KMS-11 (cell line): ENCODE measurements at regions not wholly inside any gene's neighbourhood (a gene's known extent, or its start where the extent isn't known, plus 50 kb on each side); places are given as distances from the start of the nearest gene placed in this dataset.

Source experiments
- H2AFZ ChIP-seq: fragments of 200-600 bp; sonication (generic); 2 replicates; pipeline ENCODE4 v1.6.1; 2016; ENCODE audit warnings: antibody characterized with exemption, mixed run types, low read depth
- H3K27ac ChIP-seq: fragments of 200-600 bp; sonication (generic); 2 replicates; pipeline ENCODE4 v1.6.1; 2016; ENCODE audit warnings: mild to moderate bottlenecking, mixed run types
- H3K27me3 ChIP-seq: fragments of 200-600 bp; sonication (generic); 2 replicates; pipeline ENCODE4 v1.6.1; 2017; ENCODE audit warnings: mild to moderate bottlenecking, low read depth, mixed run types, moderate library complexity; ENCODE audit not compliant: insufficient read depth
- H3K36me3 ChIP-seq: fragments of 200-600 bp; sonication (generic); 2 replicates; pipeline ENCODE4 v1.6.1; 2017; ENCODE audit warnings: mild to moderate bottlenecking, mixed run types; ENCODE audit not compliant: insufficient read depth
- H3K4me1 ChIP-seq: fragments of 200-600 bp; sonication (generic); 2 replicates; pipeline ENCODE4 v1.6.1; 2016; ENCODE audit warnings: mild to moderate bottlenecking, low read depth, mixed run types; ENCODE audit not compliant: poor library complexity, severe bottlenecking
- H3K4me2 ChIP-seq: fragments of 200-600 bp; sonication (generic); 2 replicates; pipeline ENCODE4 v1.7.0; 2016; ENCODE audit warnings: mild to moderate bottlenecking, mixed run types
- H3K4me3 ChIP-seq: fragments of 200-600 bp; sonication (generic); IDR thresholded peaks from 2 replicates; pipeline ENCODE4 v1.6.1; 2017; ENCODE audit warnings: low read depth, low read length, mixed read lengths; ENCODE audit not compliant: insufficient read depth
- H3K79me2 ChIP-seq: fragments of 200-600 bp; sonication (generic); 2 replicates; pipeline ENCODE4 v1.6.1; 2016; ENCODE audit warnings: low read depth, mixed run types; ENCODE audit not compliant: insufficient read depth
- H3K9ac ChIP-seq: fragments of 200-600 bp; sonication (generic); 2 replicates; pipeline ENCODE4 v1.6.1; 2016; ENCODE audit warnings: mild to moderate bottlenecking, mixed run types
- H4K20me1 ChIP-seq: fragments of 200-600 bp; sonication (generic); 2 replicates; pipeline ENCODE4 v1.6.1; 2016; ENCODE audit warnings: mild to moderate bottlenecking, mixed run types; ENCODE audit not compliant: insufficient read depth
- CTCF ChIP-seq: fragments of 200-600 bp; sonication (generic); conservative IDR thresholded peaks from 2 replicates; pipeline ENCODE4 v1.6.1; 2017; ENCODE audit warnings: low read depth, mild to moderate bottlenecking, antibody characterized with exemption, low read length, moderate library complexity, mixed read lengths

GRCh38 chr5:127993476-127993875 is 90.1 kb upstream of the SLC12A2 start:
- H3K4me2 ChIP-seq = no peak overlapping the region
- no peaks in the 10 kb centered on the region for H3K36me3 ChIP-seq
- no peak for TF ChIP-seq CTCF
- H3K27ac ChIP-seq = no peak overlapping the region
- H3K4me3 ChIP-seq = no peak overlapping the region
- no peaks in the 10 kb centered on the region for H3K4me1 ChIP-seq
- no peak overlapping the region for H2AFZ ChIP-seq
- no peak overlapping the region for H3K9ac ChIP-seq
- H4K20me1 ChIP-seq = no peaks in the 10 kb centered on the region
- H3K27me3 ChIP-seq = no peaks in the 10 kb centered on the region
- no peaks in the 10 kb centered on the region for H3K79me2 ChIP-seq

- no peak for TF ChIP-seq CTCF
- no peaks in the 10 kb centered on the region for H3K27me3 ChIP-seq
Observed at GRCh38 chr5:127994087-127994660, 89.4 kb upstream of the SLC12A2 start.

GRCh38 chr5:127995556-127995955 is 88.0 kb upstream of the SLC12A2 start:
- Histone ChIP-seq H3K27ac (no peak overlapping the region), H3K4me2 (no peak overlapping the region), H3K27me3 (no peaks in the 10 kb centered on the region), H3K9ac (no peak overlapping the region), H3K36me3 (no peaks in the 10 kb centered on the region), H3K79me2 (no peaks in the 10 kb centered on the region), H3K4me3 (no peak overlapping the region), H4K20me1 (no peaks in the 10 kb centered on the region), H3K4me1 (no peaks in the 10 kb centered on the region), H2AFZ (no peak overlapping the region)
- no peak for TF ChIP-seq CTCF

More at GRCh38 chr5:127994087-127994660, 89.4 kb upstream of the SLC12A2 start:
- H3K79me2 ChIP-seq = no peaks in the 10 kb centered on the region
- H3K4me2 ChIP-seq = no peak overlapping the region
- no peak overlapping the region for H3K4me3 ChIP-seq
- no peaks in the 10 kb centered on the region for H4K20me1 ChIP-seq
- H3K27ac ChIP-seq = no peak overlapping the region
- no peaks in the 10 kb centered on the region for H3K36me3 ChIP-seq
- no peak overlapping the region for H2AFZ ChIP-seq
- no peaks in the 10 kb centered on the region for H3K4me1 ChIP-seq
- H3K9ac ChIP-seq = no peak overlapping the region

GRCh38 chr5:127997201-127997704 is 86.3 kb upstream of the SLC12A2 start:
- H3K27ac ChIP-seq = no peak overlapping the region
- no peaks in the 10 kb centered on the region for H3K4me1 ChIP-seq
- H3K79me2 ChIP-seq = no peaks in the 10 kb centered on the region
- no peaks in the 10 kb centered on the region for H4K20me1 ChIP-seq
- no peak for TF ChIP-seq CTCF
- no peaks in the 10 kb centered on the region for H3K27me3 ChIP-seq
- H3K4me2 ChIP-seq = no peak overlapping the region
- no peaks in the 10 kb centered on the region for H3K36me3 ChIP-seq
- no peak overlapping the region for H3K9ac ChIP-seq
- H2AFZ ChIP-seq = no peak overlapping the region
- H3K4me3 ChIP-seq = no peak overlapping the region
